ENCODE measurements at regions not wholly inside any gene's neighbourhood (a gene's known extent, or its start where the extent isn't known, plus 50 kb on each side); places are given as distances from the start of the nearest gene placed in this dataset.

GRCh38 chr20:55471052-55472006, 534.0 kb downstream of the CBLN4 start:
- Histone ChIP-seq H3K4me1 (replicated peaks; ENCODE audit: insufficient read depth) (no peaks in the 10 kb centered on the region), H3K36me3 (ENCODE audit: low read depth) (no peaks in the 10 kb centered on the region), H3K4me3 (no peak overlapping the region), H3K27ac (no peak overlapping the region), H4K20me1 (ENCODE audit: insufficient read depth) (no peaks in the 10 kb centered on the region; the same call in 1 of the 2 replicates), H3K27me3 (ENCODE audit: insufficient read depth, low read depth) (peaks cover 12% of the 10 kb centered on the region), H3K9me2 (ENCODE audit: insufficient read depth) (no peaks in the 10 kb centered on the region), H3K9me3 (ENCODE audit: insufficient read depth, low read depth) (no peaks in the 10 kb centered on the region), H2AFZ (no peak overlapping the region), H3K4me2 (no peak overlapping the region), H3K79me2 (ENCODE audit: low read depth) (no peaks in the 10 kb centered on the region), H3F3A (ENCODE audit: insufficient read depth, low read depth) (no peaks in the 10 kb centered on the region)
- ChIA-PET CTCF (interaction anchor here (0.7 kb wide), 1 partner anchor 10 kb away, joined by 3 read pairs; no protein-coding TSS in a partner anchor), POLR2A (ENCODE audit: unreplicated experiment) (no interaction called here)
- intact Hi-C loops (cut with micrococcal nuclease; ENCODE audit: unreplicated experiment), result no loop called here
- no peak for DNase-seq
- BruUV-seq (replicated peaks), result no TSS peak
- TF ChIP-seq CTCF (conservative IDR thresholded peaks at IDR 0.05) (no peak), EZH2 (IDR thresholded peaks at IDR 0.05; ENCODE audit: low read depth) (no peak)

DNA sequence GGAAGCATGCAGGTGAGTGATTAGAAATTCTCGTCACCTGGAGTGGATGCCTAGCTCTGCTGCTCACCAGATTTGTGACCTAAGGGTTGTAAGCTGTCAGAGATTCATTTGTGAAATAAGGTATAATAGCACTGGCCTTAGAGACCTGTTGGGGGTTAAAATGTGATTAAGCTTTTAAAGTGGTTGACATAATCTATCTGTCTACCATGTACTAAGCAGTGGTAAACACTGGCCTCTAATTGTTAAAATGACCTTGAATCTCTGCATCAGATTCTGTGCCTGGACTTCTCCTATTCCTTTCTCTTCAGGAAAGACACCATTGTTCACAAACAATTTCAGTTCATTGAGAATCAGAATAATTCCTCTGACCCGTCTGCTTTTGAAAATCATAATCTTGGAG, 536.2 kb downstream of the CBLN4 start:
- no peaks in the 10 kb centered on the region for H3K4me1 ChIP-seq (replicated peaks; ENCODE audit: insufficient read depth)
- POLR2A ChIA-PET (ENCODE audit: unreplicated experiment), result no interaction called here
- H3K27ac ChIP-seq, result no peak overlapping the region
- BruUV-seq (replicated peaks), result no TSS peak
- H3K36me3 ChIP-seq (ENCODE audit: low read depth), result no peaks in the 10 kb centered on the region
- TF ChIP-seq EZH2 (IDR thresholded peaks at IDR 0.05; ENCODE audit: low read depth) (no peak), CTCF (conservative IDR thresholded peaks at IDR 0.05) (no peak)
- DNase-seq, result no peak
- no peaks in the 10 kb centered on the region for H3K79me2 ChIP-seq (ENCODE audit: low read depth)
- no peak overlapping the region for H3K4me2 ChIP-seq
- no peaks in the 10 kb centered on the region for H3K9me2 ChIP-seq (ENCODE audit: insufficient read depth)
- H3K27me3 ChIP-seq (ENCODE audit: insufficient read depth, low read depth), result no peaks in the 10 kb centered on the region
- no peak overlapping the region for H3K4me3 ChIP-seq
- intact Hi-C loops (cut with micrococcal nuclease; ENCODE audit: unreplicated experiment), result no loop called here
- no peaks in the 10 kb centered on the region for H3K9me3 ChIP-seq (ENCODE audit: insufficient read depth, low read depth)
- no peaks in the 10 kb centered on the region for H3F3A ChIP-seq (ENCODE audit: insufficient read depth, low read depth)
- H4K20me1 ChIP-seq (ENCODE audit: insufficient read depth), result no peaks in the 10 kb centered on the region; the same call in 1 of the 2 replicates
- no peak overlapping the region for H2AFZ ChIP-seq
- CTCF ChIA-PET, result no interaction called here

DNA sequence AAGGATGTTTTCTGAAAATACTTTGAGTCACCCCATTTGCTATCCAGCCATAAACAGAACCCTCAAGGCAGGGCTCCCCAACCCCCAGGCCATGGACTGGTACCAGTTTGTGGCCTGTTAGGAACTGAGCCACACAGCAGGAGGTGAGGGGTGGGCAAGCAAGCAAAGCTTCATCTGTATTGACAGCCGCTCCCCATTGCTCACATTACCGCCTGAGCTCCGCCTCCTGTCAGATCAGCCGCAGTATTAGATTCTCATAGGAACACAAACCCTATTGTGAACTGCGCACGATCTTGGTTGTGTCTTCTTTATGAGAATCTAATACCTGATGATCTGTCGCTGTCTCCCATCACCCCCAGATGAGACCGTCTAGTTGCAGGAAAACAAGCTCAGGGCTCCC, 543.8 kb downstream of the CBLN4 start:
- no TSS peak for BruUV-seq (replicated peaks)
- Histone ChIP-seq H3K4me3 (no peak overlapping the region), H3K79me2 (ENCODE audit: low read depth) (no peaks in the 10 kb centered on the region), H3K27me3 (ENCODE audit: insufficient read depth, low read depth) (no peaks in the 10 kb centered on the region; the same call in 1 of the 2 replicates), H3K9me2 (ENCODE audit: insufficient read depth) (no peaks in the 10 kb centered on the region), H3K4me2 (no peak overlapping the region), H3K36me3 (ENCODE audit: low read depth) (no peaks in the 10 kb centered on the region), H4K20me1 (ENCODE audit: insufficient read depth) (no peaks in the 10 kb centered on the region), H3K4me1 (replicated peaks; ENCODE audit: insufficient read depth) (no peaks in the 10 kb centered on the region), H3K27ac (no peak overlapping the region), H2AFZ (no peak overlapping the region), H3F3A (ENCODE audit: insufficient read depth, low read depth) (no peaks in the 10 kb centered on the region), H3K9me3 (ENCODE audit: insufficient read depth, low read depth) (no peaks in the 10 kb centered on the region)
- TF ChIP-seq EZH2 (IDR thresholded peaks at IDR 0.05; ENCODE audit: low read depth), result no peak
- TF ChIP-seq CTCF (conservative IDR thresholded peaks at IDR 0.05), result no peak
- CTCF ChIA-PET, result no interaction called here
- intact Hi-C loops (cut with micrococcal nuclease; ENCODE audit: unreplicated experiment), result no loop called here
- no peak for DNase-seq
- POLR2A ChIA-PET (ENCODE audit: unreplicated experiment), result no interaction called here

Data from PC-9 (cell line).